IMR-90 (cell line): ENCODE measurements at regions not wholly inside any gene's neighbourhood (a gene's known extent, or its start where the extent isn't known, plus 50 kb on each side); places are given as distances from the start of the nearest gene placed in this dataset.

Experiments used
- ATAC-seq: fragments of 200-7000 bp; cut with Tn5 transposase; 2 replicates; pipeline ENCODE4 v1.9.1; 2020; ENCODE audit warnings: low read depth, mild to moderate bottlenecking, moderate library complexity
- BruUV-seq: library from RNA; stranded (reverse); fragments of 400-500 nt; replicated peaks from 2 replicates; lab custom pipeline; 2021; lab: Mats Ljungman, UMichigan
- CTCF ChIA-PET: fragments of 300-600 bp; formaldehyde crosslinking; extraction: SDS; loops from one replicate; lab custom pipeline; 2021; ENCODE audit warnings: antibody characterized with exemption; lab: Yijun Ruan, JAX
- POLR2A ChIA-PET: fragments of 300-600 bp; sonication (Branson Sonifier 250); formaldehyde crosslinking; loops from one replicate; lab custom pipeline; 2022; ENCODE audit warnings: antibody characterized with exemption; ENCODE audit not compliant: unreplicated experiment; lab: Charles Lee
- DNase-seq: peaks from one replicate; pipeline ENCODE4 v3.0.0; 2013
- H2AFZ ChIP-seq: replicated peaks from 2 replicates; pipeline ENCODE3; 2013; ENCODE audit warnings: low read length, mild to moderate bottlenecking; ENCODE audit not compliant: poor library complexity
- H2AK5ac ChIP-seq: 2 replicates; pipeline ENCODE4 v1.6.1; 2013; ENCODE audit warnings: low read depth, low read length, inconsistent platforms
- H2AK9ac ChIP-seq: replicated peaks from 2 replicates; pipeline ENCODE3; 2013; ENCODE audit warnings: mild to moderate bottlenecking, low read depth, low read length, moderate library complexity; ENCODE audit not compliant: poor library complexity
- H2BK120ac ChIP-seq: 2 replicates; pipeline ENCODE4 v1.6.1; 2013; ENCODE audit warnings: low read depth, low read length, inconsistent platforms
- H2BK15ac ChIP-seq: 3 replicates; pipeline ENCODE4 v1.6.1; 2013; ENCODE audit warnings: low read depth, low read length, inconsistent platforms
- H2BK20ac ChIP-seq: 2 replicates; pipeline ENCODE4 v1.6.1; 2013; ENCODE audit warnings: low read depth, mild to moderate bottlenecking, inconsistent platforms, low read length, moderate library complexity
- H2BK5ac ChIP-seq: 2 replicates; pipeline ENCODE4 v1.6.1; 2013; ENCODE audit warnings: mild to moderate bottlenecking, low read depth, low read length, inconsistent platforms; ENCODE audit not compliant: poor library complexity, severe bottlenecking
- H3K14ac ChIP-seq: replicated peaks from 2 replicates; pipeline ENCODE4 v1.6.1; 2013; ENCODE audit warnings: low read depth, low read length, inconsistent platforms
- H3K18ac ChIP-seq: 2 replicates; pipeline ENCODE4 v1.6.1; 2013; ENCODE audit warnings: low read depth, low read length, control low read depth
- H3K23ac ChIP-seq: 2 replicates; pipeline ENCODE4 v1.6.1; 2013; ENCODE audit warnings: low read depth, low read length, inconsistent platforms
- H3K27ac ChIP-seq: 2 replicates; pipeline ENCODE4 v1.5.1; 2013; ENCODE audit warnings: mild to moderate bottlenecking, control low read depth, low read length; ENCODE audit not compliant: insufficient read depth
- H3K27me3 ChIP-seq: 2 replicates; pipeline ENCODE4 v1.6.1; 2013; ENCODE audit warnings: low read length; ENCODE audit not compliant: control insufficient read depth, insufficient read depth
- H3K36me3 ChIP-seq: 2 replicates; pipeline ENCODE4 v1.6.1; 2013; ENCODE audit warnings: low read length, mixed read lengths; ENCODE audit not compliant: control insufficient read depth, insufficient read depth
- H3K4ac ChIP-seq: 2 replicates; pipeline ENCODE4 v1.6.1; 2013; ENCODE audit warnings: low read depth, low read length, inconsistent platforms
- H3K4me1 ChIP-seq: 2 replicates; pipeline ENCODE4 v1.6.1; 2013; ENCODE audit warnings: low read length, mixed read lengths; ENCODE audit not compliant: control insufficient read depth, insufficient read depth
- H3K4me2 ChIP-seq: 2 replicates; pipeline ENCODE4 v1.6.1; 2013; ENCODE audit warnings: low read depth, mild to moderate bottlenecking, control low read depth, low read length, moderate library complexity
- H3K4me3 ChIP-seq: 2 replicates; pipeline ENCODE4 v1.5.1; 2013; ENCODE audit warnings: low read depth, mild to moderate bottlenecking, control low read depth, low read length, moderate library complexity; ENCODE audit not compliant: insufficient read depth
- H3K56ac ChIP-seq: 2 replicates; pipeline ENCODE4 v1.6.1; 2013; ENCODE audit warnings: low read length, inconsistent platforms; ENCODE audit not compliant: insufficient read depth; ENCODE audit errors: extremely low read depth
- H3K79me1 ChIP-seq, 2 experiments: 2 replicates each; pipeline ENCODE4 v1.6.1; 2013; ENCODE audit warnings: low read length in 2 of 2, inconsistent platforms in 1 of 2, low read depth in 1 of 2
- H3K9ac ChIP-seq: 2 replicates; pipeline ENCODE4 v1.6.1; 2013; ENCODE audit warnings: low read depth, low read length, control low read depth
- H3K9me1 ChIP-seq: 2 replicates; pipeline ENCODE4 v1.6.1; 2013; ENCODE audit warnings: low read length, inconsistent platforms; ENCODE audit not compliant: insufficient read depth
- H3K9me3 ChIP-seq: 2 replicates; pipeline ENCODE4 v1.6.1; 2013; ENCODE audit warnings: low read length; ENCODE audit not compliant: control insufficient read depth, insufficient read depth
- H4K20me1 ChIP-seq: 2 replicates; pipeline ENCODE4 v1.6.1; 2013; ENCODE audit warnings: low read length, inconsistent platforms; ENCODE audit not compliant: insufficient read depth
- H4K5ac ChIP-seq: 2 replicates; pipeline ENCODE4 v1.6.1; 2013; ENCODE audit warnings: mild to moderate bottlenecking, low read depth, low read length, control low read depth
- H4K8ac ChIP-seq, 2 experiments: 2 replicates each; pipeline ENCODE4 v1.6.1; 2013; ENCODE audit warnings: low read depth in 2 of 2, low read length in 2 of 2, control low read depth in 1 of 2, inconsistent platforms in 1 of 2
- H4K91ac ChIP-seq: 2 replicates; pipeline ENCODE4 v1.6.1; 2013; ENCODE audit warnings: low read depth, low read length, inconsistent platforms; ENCODE audit not compliant: insufficient read depth
- CEBPB ChIP-seq: IDR thresholded peaks from 2 replicates; pipeline ENCODE4 v1.6.1; 2012; ENCODE audit warnings: low read depth, low read length, improper control_type of control experiment
- CTCF ChIP-seq: conservative IDR thresholded peaks from 2 replicates; pipeline ENCODE4 v1.5.1; 2012; ENCODE audit warnings: mild to moderate bottlenecking, low read depth, low read length, improper control_type of control experiment
- ELK1 ChIP-seq: fragments of 150-350 bp; IDR thresholded peaks from 2 replicates; pipeline ENCODE4 v1.6.1; 2016; ENCODE audit warnings: low read depth, mild to moderate bottlenecking, low read length, moderate library complexity, borderline replicate concordance
- MAZ ChIP-seq: IDR thresholded peaks from 2 replicates; pipeline ENCODE4 v1.6.1; 2012; ENCODE audit warnings: low read depth, mild to moderate bottlenecking, low read length, improper control_type of control experiment, moderate library complexity, borderline replicate concordance
- NFE2L2 ChIP-seq: fragments of 150-350 bp; IDR thresholded peaks from 2 replicates; pipeline ENCODE4 v1.6.1; 2016; ENCODE audit warnings: low read depth, mild to moderate bottlenecking, low read length
- RAD21 ChIP-seq: IDR thresholded peaks from 2 replicates; pipeline ENCODE4 v1.6.1; 2012; ENCODE audit warnings: low read length, improper control_type of control experiment
- RFX5 ChIP-seq: IDR thresholded peaks from 2 replicates; pipeline ENCODE4 v1.8.0; 2012; ENCODE audit warnings: low read depth, mild to moderate bottlenecking, low read length, moderate library complexity
- SMC3 ChIP-seq: fragments of 150-350 bp; IDR thresholded peaks from 2 replicates; pipeline ENCODE4 v1.6.1; 2016; ENCODE audit warnings: low read depth, mild to moderate bottlenecking, antibody characterized with exemption, low read length, moderate library complexity
- WGBS, 2 experiments: methylation state at CpG; one replicate each; pipeline versions ENCODE4 v1.1.5 to v1.1.7; 2013; ENCODE audit warnings: missing lambda C conversion rate in 2 of 2; ENCODE audit not compliant: insufficient read length in 1 of 2; ENCODE audit errors: extremely low coverage in 2 of 2; 5-methylcytosine and 5-hydroxymethylcytosine counted together
- dilution Hi-C: fragments of 300-500 bp; cut with HindIII; formaldehyde crosslinking; loops from one replicate; pipeline ENCODE4 v1.14.3; 2018; ENCODE audit warnings: low sequenced_read_pairs; ENCODE audit not compliant: unreplicated experiment
- in situ Hi-C: fragments of 300-500 bp; cut with MboI; formaldehyde crosslinking; loops from 3 replicates; pipeline ENCODE4 v1.14.3; 2019; ENCODE audit warnings: low sequenced_read_pairs, inconsistent platforms, mixed read lengths
- intact Hi-C: fragments of 100-400 bp; cut with micrococcal nuclease; formaldehyde crosslinking; loops from 2 replicates; pipeline ENCODE4 v1.10.0; 2022

DNA sequence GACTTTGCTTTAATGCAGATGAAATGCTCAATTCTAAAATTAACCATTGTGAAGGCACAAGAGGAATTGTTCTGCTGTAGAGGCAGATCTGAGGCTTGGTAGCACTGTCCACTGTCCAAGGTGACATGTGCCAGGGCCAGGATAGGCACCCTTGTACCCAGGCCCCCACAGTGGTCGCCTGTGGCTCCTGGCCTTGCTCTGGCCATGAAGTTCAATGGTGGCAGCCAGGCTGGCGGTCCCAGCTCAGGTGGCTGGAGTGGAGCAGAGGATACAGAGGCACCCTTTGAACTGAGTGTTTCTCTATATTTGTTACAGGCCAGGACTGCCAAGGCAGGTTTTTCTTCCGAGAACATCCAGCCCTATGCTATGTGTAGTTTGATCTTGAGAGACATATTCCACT lies 102.6 kb downstream of the PTGS2 start:
- DNase-seq: no peak
- Histone ChIP-seq H2BK15ac (no peak overlapping the region), H2BK120ac (no peak overlapping the region), H4K8ac (no peak overlapping the region), H3K56ac (no peak overlapping the region), H3K4ac (no peak overlapping the region), H3K4me3 (no peak overlapping the region), H2BK5ac (no peak overlapping the region), H3K4me2 (no peak overlapping the region), H3K27me3 (no peaks in the 10 kb centered on the region), H3K79me1 (no peaks in the 10 kb centered on the region), H3K4me1 (no peaks in the 10 kb centered on the region), H3K36me3 (no peaks in the 10 kb centered on the region), H4K5ac (no peak overlapping the region), H4K91ac (no peak overlapping the region), H2AFZ (no peak overlapping the region), H3K18ac (no peak overlapping the region), H2AK5ac (no peak overlapping the region), H2AK9ac (no peak overlapping the region), H3K9ac (no peak overlapping the region), H3K23ac (no peak overlapping the region), H3K9me3 (no peaks in the 10 kb centered on the region), H3K9me1 (no peaks in the 10 kb centered on the region), H3K14ac (no peak overlapping the region), H2BK20ac (no peak overlapping the region), H4K20me1 (no peaks in the 10 kb centered on the region), H3K27ac (no peak overlapping the region)
- intact Hi-C loops (no loop called here), in situ Hi-C loops (no loop called here), dilution Hi-C loops (no loop called here)
- ChIA-PET POLR2A (no interaction called here), CTCF (no interaction called here)
- no peak for ATAC-seq
- 64% methylated on average over 2 of the region's 3 CpGs; no CpG with 5 or more reads in 1 of the 2 experiments for WGBS, 2 experiments
- no TSS peak for BruUV-seq
- no peak for TF ChIP-seq CTCF
- TF ChIP-seq NFE2L2: no peak
- TF ChIP-seq CEBPB: no peak
- TF ChIP-seq RAD21: no peak
- TF ChIP-seq ELK1: no peak
- TF ChIP-seq RFX5: no peak
- TF ChIP-seq SMC3: no peak
- TF ChIP-seq MAZ: no peak
